ENCODE measurements at regions not wholly inside any gene's neighbourhood (a gene's known extent, or its start where the extent isn't known, plus 50 kb on each side); places are given as distances from the start of the nearest gene placed in this dataset.
"Not testable (repeated sequence)": the region's sequence is repeated elsewhere in the genome, so short reads cannot be mapped to it uniquely, and the experiment has no call there.

DNA sequence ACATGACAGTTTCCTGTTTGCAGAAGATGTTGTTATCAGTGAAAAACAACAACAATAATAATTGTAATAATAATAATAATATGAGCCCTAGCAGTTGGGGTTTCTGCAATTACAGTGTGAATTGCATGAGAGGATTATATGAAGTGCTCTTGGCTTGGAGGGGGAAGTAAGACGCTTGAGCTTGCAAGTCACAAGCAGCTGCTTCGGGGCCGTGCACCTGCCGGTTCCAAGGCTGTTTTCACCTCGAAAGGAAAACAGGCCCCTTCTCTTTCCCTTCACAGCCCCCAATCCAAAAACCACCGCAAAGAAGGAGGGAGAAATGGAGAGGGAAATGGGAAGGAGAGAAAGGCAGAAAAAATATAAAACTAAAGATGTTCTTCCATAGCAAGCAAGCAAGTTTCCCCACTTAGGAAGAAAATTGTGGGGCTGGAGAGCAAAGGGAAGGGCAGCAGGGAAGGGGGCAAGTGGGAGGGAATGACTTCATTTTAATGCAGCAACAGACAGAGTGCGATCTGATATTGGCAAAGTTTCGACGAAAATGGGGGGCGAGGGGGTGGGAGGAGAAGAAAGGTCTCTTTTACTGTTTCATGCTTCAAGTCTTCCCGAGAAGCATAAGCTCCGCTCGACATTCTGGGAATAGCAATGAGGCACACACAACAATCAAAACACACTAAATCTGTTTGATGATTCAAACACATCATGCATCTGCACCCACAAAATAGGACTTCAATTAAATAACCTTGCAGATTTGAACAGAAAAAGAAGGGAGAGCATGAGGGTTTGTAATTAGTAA lies 284.2 kb upstream of the ATP11B start:
- TF ChIP-seq POLR2A (IDR thresholded peaks at IDR 0.05; ENCODE audit: low read length), result no peak
- no peak for TF ChIP-seq GATA1 (IDR thresholded peaks at IDR 0.05; ENCODE audit: low read depth, low read length)
- no peak for DNase-seq

DNA sequence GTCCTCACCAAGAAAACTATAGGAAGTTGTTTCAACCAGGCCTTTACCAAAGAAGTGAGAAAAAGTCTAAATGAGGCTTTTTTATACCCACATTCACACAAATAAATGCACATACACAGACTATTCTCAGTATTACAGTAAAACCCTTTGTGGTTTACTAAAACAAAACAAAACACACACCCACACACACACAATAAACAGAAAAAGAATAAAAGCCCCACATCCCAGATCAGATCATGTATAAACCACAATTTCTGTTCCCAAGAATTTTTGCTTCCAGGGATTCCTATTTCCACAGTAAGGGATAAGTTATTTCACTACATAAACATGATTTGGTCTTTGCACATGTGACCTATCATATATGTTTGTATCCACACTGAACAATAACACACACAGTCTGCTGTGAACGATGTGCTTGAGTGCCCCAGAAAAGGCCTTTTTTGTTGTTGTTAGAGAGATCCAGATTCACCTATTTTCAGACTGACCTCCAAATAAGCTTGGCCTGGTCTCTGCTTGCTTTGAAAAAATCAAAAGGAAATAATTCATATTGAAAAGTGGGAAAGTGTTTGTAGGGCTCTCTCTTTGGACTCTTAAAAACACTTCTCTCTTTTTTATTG lies 283.4 kb upstream of the ATP11B start:
- DNase-seq, result no peak
- TF ChIP-seq GATA1 (IDR thresholded peaks at IDR 0.05; ENCODE audit: low read depth, low read length) (no peak), POLR2A (IDR thresholded peaks at IDR 0.05; ENCODE audit: low read length) (no peak)

GRCh38 chr3:182514236-182514964 lies 278.9 kb upstream of the ATP11B start:
- DNase-seq, result no peak
- TF ChIP-seq GATA1 (IDR thresholded peaks at IDR 0.05; ENCODE audit: low read depth, low read length) (no peak), POLR2A (IDR thresholded peaks at IDR 0.05; ENCODE audit: low read length) (no peak)

- no peak for DNase-seq
These were observed 276.5 kb upstream of the ATP11B start for GRCh38 chr3:182516597-182517336.

GRCh38 chr3:182519569-182519968 lies 273.7 kb upstream of the ATP11B start:
- no peak for DNase-seq
- TF ChIP-seq POLR2A (IDR thresholded peaks at IDR 0.05; ENCODE audit: low read length) (no peak), GATA1 (IDR thresholded peaks at IDR 0.05; ENCODE audit: low read depth, low read length) (no peak)

More at GRCh38 chr3:182516597-182517336, 276.5 kb upstream of the ATP11B start:
- TF ChIP-seq POLR2A (IDR thresholded peaks at IDR 0.05; ENCODE audit: low read length) (no peak), GATA1 (IDR thresholded peaks at IDR 0.05; ENCODE audit: low read depth, low read length) (no peak)

DNA sequence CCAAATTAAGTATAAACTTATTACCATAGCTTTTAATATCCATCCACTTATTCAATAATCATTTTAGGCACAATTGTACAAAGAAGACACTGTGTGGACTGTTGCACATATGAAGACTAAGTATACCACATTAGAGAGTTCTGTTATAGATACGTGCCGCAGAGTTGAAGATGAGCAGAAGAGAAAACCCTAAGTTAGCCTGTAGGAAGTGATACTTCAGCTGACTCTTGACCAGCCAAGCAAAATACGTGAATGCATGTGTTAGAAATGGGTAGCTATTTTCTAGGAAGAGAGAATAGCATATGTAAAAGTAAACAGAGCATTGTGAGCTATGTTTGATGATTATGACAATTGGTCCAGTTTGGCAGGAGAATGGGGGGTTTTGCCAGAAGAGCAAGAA lies 272.0 kb upstream of the ATP11B start:
- no peak for DNase-seq
- TF ChIP-seq GATA1 (IDR thresholded peaks at IDR 0.05; ENCODE audit: low read depth, low read length) (no peak), POLR2A (IDR thresholded peaks at IDR 0.05; ENCODE audit: low read length) (no peak)

DNA sequence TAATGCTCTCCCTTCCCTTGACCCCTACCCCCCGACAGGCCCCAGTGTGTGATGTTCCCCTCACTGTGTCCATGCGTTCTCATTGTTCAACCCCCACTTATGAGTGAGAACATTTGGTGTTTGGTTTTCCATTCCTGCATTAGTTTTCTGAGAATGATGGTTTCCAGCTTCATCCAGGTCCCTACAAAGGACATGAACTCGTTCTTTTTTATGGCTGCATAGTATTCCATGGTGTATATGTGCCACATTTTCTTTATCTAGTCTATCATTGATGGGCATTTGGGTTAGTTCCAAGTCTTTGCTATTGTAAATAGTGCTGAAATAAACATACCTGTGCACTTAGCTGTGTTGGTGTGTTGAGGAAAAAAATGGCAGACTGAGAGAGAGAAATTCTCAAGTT lies 269.9 kb upstream of the ATP11B start:
- DNase-seq, result not testable (repeated sequence)

- DNase-seq, result no peak
- TF ChIP-seq GATA1 (IDR thresholded peaks at IDR 0.05; ENCODE audit: low read depth, low read length), result no peak
- no peak for TF ChIP-seq POLR2A (IDR thresholded peaks at IDR 0.05; ENCODE audit: low read length)
These were observed 269.5 kb upstream of the ATP11B start for GRCh38 chr3:182523836-182524235.

DNA sequence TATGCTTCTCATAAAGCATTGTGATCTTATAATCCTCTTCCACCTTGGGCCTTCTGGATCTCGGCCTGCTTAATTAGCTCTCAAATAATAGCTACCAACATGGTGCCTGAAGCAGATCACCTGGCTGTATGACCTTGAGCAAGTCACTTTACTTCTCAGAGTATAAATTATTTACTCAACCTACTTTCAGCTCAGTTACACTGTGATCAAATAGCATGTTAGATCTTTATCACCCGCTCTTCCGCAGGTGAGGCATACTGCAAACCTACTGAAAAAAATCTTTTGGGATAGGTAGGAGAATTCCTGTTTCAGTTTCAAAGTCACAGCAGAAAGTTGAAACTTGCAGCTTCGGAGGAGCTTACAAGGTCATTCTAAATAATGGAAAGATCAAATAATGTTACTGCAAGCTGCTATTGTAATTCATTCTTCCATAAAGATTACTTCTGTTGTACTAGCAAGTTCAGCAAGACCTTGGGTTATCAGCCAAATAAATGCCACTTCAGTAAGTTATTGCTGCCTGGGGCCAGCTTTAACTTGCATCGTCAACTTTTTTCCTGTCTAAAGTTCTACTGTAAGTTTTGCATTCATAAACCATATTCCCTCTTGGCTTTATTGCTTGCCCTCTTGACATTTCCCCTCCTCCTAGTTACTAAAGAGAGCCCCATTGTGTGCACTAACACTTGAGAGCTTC lies 268.4 kb upstream of the ATP11B start:
- TF ChIP-seq POLR2A (IDR thresholded peaks at IDR 0.05; ENCODE audit: low read length) (no peak), GATA1 (IDR thresholded peaks at IDR 0.05; ENCODE audit: low read depth, low read length) (no peak)
- no peak for DNase-seq

GRCh38 chr3:182525766-182526374 lies 267.4 kb upstream of the ATP11B start:
- TF ChIP-seq POLR2A (IDR thresholded peaks at IDR 0.05; ENCODE audit: low read length), result no peak
- TF ChIP-seq GATA1 (IDR thresholded peaks at IDR 0.05; ENCODE audit: low read depth, low read length), result no peak
- no peak for DNase-seq

GRCh38 chr3:182527745-182528144 lies 265.6 kb upstream of the ATP11B start:
- DNase-seq, result no peak
- TF ChIP-seq POLR2A (IDR thresholded peaks at IDR 0.05; ENCODE audit: low read length) (no peak), GATA1 (IDR thresholded peaks at IDR 0.05; ENCODE audit: low read depth, low read length) (no peak)

DNA sequence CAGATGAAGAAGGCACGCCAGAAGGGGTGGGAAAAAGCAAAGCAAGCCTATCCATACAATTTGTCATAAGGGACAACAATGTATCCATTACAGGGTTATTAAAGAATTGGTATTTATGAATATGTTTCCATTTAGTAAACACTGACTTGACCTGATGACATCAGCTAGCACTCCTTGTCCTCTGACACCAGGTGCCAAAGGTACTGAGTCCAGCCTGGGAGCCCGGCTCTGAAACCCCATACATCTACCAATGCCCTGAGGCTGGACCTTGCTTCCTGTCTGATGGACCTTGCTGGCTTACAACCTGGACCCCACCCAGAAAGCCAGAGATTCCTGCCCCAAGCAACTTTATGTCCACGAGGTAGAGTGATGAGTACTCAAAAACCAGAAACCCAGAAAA lies 263.0 kb upstream of the ATP11B start:
- DNase-seq, result no peak
- TF ChIP-seq POLR2A (IDR thresholded peaks at IDR 0.05; ENCODE audit: low read length) (no peak), GATA1 (IDR thresholded peaks at IDR 0.05; ENCODE audit: low read depth, low read length) (no peak)

DNA sequence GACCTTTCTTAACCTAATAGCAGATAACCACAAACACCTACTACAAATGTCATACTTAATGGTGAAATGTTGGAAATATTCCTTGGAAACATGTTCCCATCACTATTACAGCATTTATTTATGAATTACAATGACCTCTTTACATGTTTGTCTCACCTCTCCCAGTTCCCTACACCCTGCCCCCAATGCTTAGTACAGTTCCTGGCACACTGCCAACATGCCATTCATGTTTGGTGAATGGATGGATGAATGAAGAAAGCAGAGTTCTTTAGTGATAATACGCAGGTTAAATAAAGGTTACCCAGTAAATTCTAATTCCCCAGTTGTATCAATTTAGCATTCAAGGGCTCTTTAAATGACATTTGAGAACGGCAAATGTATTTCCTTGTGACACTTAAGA lies 259.9 kb upstream of the ATP11B start:
- TF ChIP-seq GATA1 (IDR thresholded peaks at IDR 0.05; ENCODE audit: low read depth, low read length) (no peak), POLR2A (IDR thresholded peaks at IDR 0.05; ENCODE audit: low read length) (no peak)
- peak in 1 of 2 experiments; percentile 17 for DNase-seq
